GM23248 (cell line): ENCODE measurements at regions not wholly inside any gene's neighbourhood (a gene's known extent, or its start where the extent isn't known, plus 50 kb on each side); places are given as distances from the start of the nearest gene placed in this dataset.

ENCODE experiments used
- EZH2 ChIP-seq: fragments of 200-600 bp; sonication (generic); IDR thresholded peaks from 2 replicates; pipeline ENCODE4 v1.6.1; 2018; ENCODE audit warnings: antibody characterized with exemption, mild to moderate bottlenecking; ENCODE audit not compliant: insufficient read depth, poor library complexity, severe bottlenecking
- EZH2phosphoT487 ChIP-seq: fragments of 200-600 bp; sonication (generic); IDR thresholded peaks from 2 replicates; pipeline ENCODE4 v1.6.1; 2018; ENCODE audit warnings: antibody characterized with exemption, moderate library complexity, mild to moderate bottlenecking, low read depth; ENCODE audit not compliant: insufficient read depth

DNA sequence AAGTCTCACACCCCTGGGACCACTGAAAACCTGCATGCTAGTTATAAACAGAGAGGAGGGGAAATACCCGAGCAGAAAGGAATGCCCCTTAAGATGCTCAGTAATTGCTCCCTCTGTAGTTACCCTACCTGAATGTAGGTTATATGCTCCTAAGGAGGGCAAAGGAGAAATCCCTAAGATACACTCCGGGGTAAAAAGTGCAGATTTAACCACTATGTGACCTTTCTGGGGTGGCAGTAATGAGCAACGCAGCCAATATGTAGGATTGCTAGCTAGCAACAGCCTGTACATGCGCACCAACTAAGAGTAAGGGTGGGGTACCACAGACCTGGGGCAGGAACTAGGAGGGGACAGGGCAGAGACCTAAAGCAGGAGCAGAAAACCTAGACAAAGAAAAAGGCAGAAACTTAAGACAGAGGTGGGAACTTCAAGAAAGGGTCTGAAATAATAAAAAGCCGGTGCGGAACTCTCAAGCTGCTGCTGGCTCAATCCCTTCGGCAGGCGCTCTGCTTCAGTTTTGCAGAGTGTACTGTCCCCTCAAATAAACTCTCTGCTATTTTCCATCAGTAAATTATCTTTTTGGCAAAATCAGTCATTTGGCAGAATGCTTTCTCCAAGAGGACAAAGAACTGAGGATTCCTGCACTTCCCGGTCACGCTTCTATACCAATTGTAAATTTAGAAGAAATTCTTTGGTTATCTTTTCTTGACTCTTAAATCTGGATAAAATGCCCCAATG is 823.8 kb downstream of the CDH11 start:
- TF ChIP-seq EZH2phosphoT487 = no peak
- no peak for TF ChIP-seq EZH2
